A549 (cell line): ENCODE measurements at regions not wholly inside any gene's neighbourhood (a gene's known extent, or its start where the extent isn't known, plus 50 kb on each side); places are given as distances from the start of the nearest gene placed in this dataset.

Experiments
- ATAC-seq, 2 experiments: fragments of 200-7000 bp in 1 of 2; fragments of >200 bp in 1 of 2; cut with Nextera tagmentation in 1 of 2; cut with Tn5 transposase in 1 of 2; 3 replicates each; pipeline versions ENCODE4 v1.8.0 to v1.9.1; 2018 to 2020; ENCODE audit warnings: mild to moderate bottlenecking in 1 of 2, moderate library complexity in 1 of 2
- CTCF ChIA-PET: fragments of 300-600 bp; sonication (Branson Sonifier 250); formaldehyde crosslinking; extraction: SDS; loops from one replicate; lab custom pipeline; 2021; ENCODE audit warnings: antibody characterized with exemption, inconsistent platforms; lab: Yijun Ruan, JAX
- POLR2A ChIA-PET: fragments of 350-600 bp; formaldehyde crosslinking; extraction: SDS; loops from one replicate; lab custom pipeline; 2021; ENCODE audit warnings: antibody characterized with exemption, inconsistent platforms; lab: Yijun Ruan, JAX
- DNase-seq, 2 experiments: peaks; one replicate each; pipeline versions ENCODE4 v3.0.0 to v3.0.0-alpha.2; 2011 to 2016; ENCODE audit warnings: low read depth in 1 of 2, low spot score in 1 of 2
- FAIRE-seq: peaks from 2 replicates; lab custom pipeline; 2011; peaks lifted over from hg19 to GRCh38; lab: Jason Lieb, UNC
- H3K27ac ChIP-seq, 2 experiments: fragments of >200 bp; sonication (Bioruptor Twin); formaldehyde crosslinking; 3 replicates each; pipeline ENCODE4 v1.5.1; 2016 to 2017
- H3K4me1 ChIP-seq: fragments of >200 bp; sonication (Bioruptor Twin); formaldehyde crosslinking; 3 replicates; pipeline ENCODE4 v1.6.1; 2016
- H3K4me2 ChIP-seq: fragments of >200 bp; sonication (Bioruptor Twin); formaldehyde crosslinking; 3 replicates; pipeline ENCODE4 v1.6.1; 2016
- H3K4me3 ChIP-seq: fragments of >200 bp; sonication (Bioruptor Twin); formaldehyde crosslinking; 3 replicates; pipeline ENCODE4 v1.5.1; 2016
- H3K9me3 ChIP-seq: fragments of >200 bp; sonication (Bioruptor Twin); formaldehyde crosslinking; 3 replicates; pipeline ENCODE4 v1.6.1; 2016
- CBX2 ChIP-seq: fragments of 200-600 bp; sonication (generic); IDR thresholded peaks from 2 replicates; pipeline ENCODE4 v1.6.1; 2016; ENCODE audit warnings: low read depth, mild to moderate bottlenecking, borderline replicate concordance
- CHD2 ChIP-seq: fragments of 150-350 bp; IDR thresholded peaks from 2 replicates; pipeline ENCODE4 v1.6.1; 2014; ENCODE audit warnings: low read length; ENCODE audit not compliant: partially characterized antibody
- EHMT2 ChIP-seq: fragments of 200-600 bp; sonication (generic); IDR thresholded peaks from 2 replicates; pipeline ENCODE4 v1.6.1; 2016; ENCODE audit warnings: antibody characterized with exemption, low read depth, mild to moderate bottlenecking, moderate library complexity
- EP300 ChIP-seq, 2 experiments: fragments of >200 bp; sonication (Bioruptor Twin); formaldehyde crosslinking; IDR thresholded peaks; 2 replicates in 1 of 2; 3 replicates in 1 of 2; pipeline ENCODE4 v1.6.1; 2016 to 2017
- FOSB ChIP-seq: fragments of 250-450 bp; sonication (Bioruptor Pico); IDR thresholded peaks from 2 replicates; pipeline ENCODE4 v1.5.0; 2020; ENCODE audit warnings: mild to moderate bottlenecking, moderate library complexity
- FOXS1 ChIP-seq: fragments of 250-450 bp; sonication (Bioruptor Pico); IDR thresholded peaks from 2 replicates; pipeline ENCODE4 v1.5.0; 2020; ENCODE audit warnings: mild to moderate bottlenecking, moderate library complexity
- HEYL ChIP-seq: fragments of 250-450 bp; sonication (Bioruptor Pico); IDR thresholded peaks from 2 replicates; pipeline ENCODE4 v1.8.0; 2021; ENCODE audit warnings: mild to moderate bottlenecking, moderate library complexity
- HOXA7 ChIP-seq: fragments of 250-450 bp; sonication (Bioruptor Pico); IDR thresholded peaks from 2 replicates; pipeline ENCODE4 v1.5.0; 2020; ENCODE audit warnings: mild to moderate bottlenecking, moderate library complexity
- HOXB13 ChIP-seq: fragments of 250-450 bp; sonication (Bioruptor Pico); IDR thresholded peaks from 2 replicates; pipeline ENCODE4 v1.5.0; 2020; ENCODE audit warnings: low read depth, mild to moderate bottlenecking, moderate library complexity
- JUNB ChIP-seq: fragments of >200 bp; sonication (Bioruptor Twin); formaldehyde crosslinking; IDR thresholded peaks from 2 replicates; pipeline ENCODE4 v1.6.1; 2016
- KDM5A ChIP-seq: fragments of 200-600 bp; sonication (generic); IDR thresholded peaks from 2 replicates; pipeline ENCODE4 v1.6.1; 2016; ENCODE audit warnings: antibody characterized with exemption, mild to moderate bottlenecking
- MAZ ChIP-seq: fragments of 150-350 bp; IDR thresholded peaks from 2 replicates; pipeline ENCODE4 v1.6.1; 2014; ENCODE audit warnings: antibody characterized with exemption, low read depth, low read length, borderline replicate concordance
- MYC ChIP-seq: IDR thresholded peaks from 2 replicates; pipeline ENCODE4 v1.6.1; 2012; ENCODE audit warnings: mild to moderate bottlenecking, inconsistent platforms, low read length, improper control_type of control experiment, borderline replicate concordance
- NFE2L2 ChIP-seq: fragments of 150-350 bp; conservative IDR thresholded peaks from 2 replicates; pipeline ENCODE4 v1.6.1; 2014; ENCODE audit warnings: low read length
- POLR2A ChIP-seq: IDR thresholded peaks from 2 replicates; pipeline ENCODE4 v1.6.1; 2012; ENCODE audit warnings: mild to moderate bottlenecking, low read length
- RAD21 ChIP-seq, 2 experiments: fragments of >200 bp in 1 of 2; sonication (Bioruptor Twin) in 1 of 2; formaldehyde crosslinking in 1 of 2; IDR thresholded peaks in 1 of 2; conservative IDR thresholded peaks in 1 of 2; 2 replicates in 1 of 2; 3 replicates in 1 of 2; pipeline ENCODE4 v1.6.1; 2012 to 2018; ENCODE audit warnings: inconsistent platforms in 1 of 2
- RARB ChIP-seq: fragments of 250-450 bp; sonication (Bioruptor Pico); IDR thresholded peaks from 2 replicates; pipeline ENCODE4 v1.8.0; 2021; ENCODE audit warnings: mild to moderate bottlenecking, moderate library complexity
- SMC3 ChIP-seq: fragments of >200 bp; sonication (Bioruptor Twin); formaldehyde crosslinking; IDR thresholded peaks from 3 replicates; pipeline ENCODE4 v1.6.1; 2018; ENCODE audit warnings: inconsistent platforms
- SREBF2 ChIP-seq: fragments of 450-650 bp; IDR thresholded peaks from 2 replicates; pipeline ENCODE4 v1.6.1; 2014; ENCODE audit warnings: mild to moderate bottlenecking, moderate library complexity
- TP53 ChIP-seq: fragments of 250-450 bp; sonication (Bioruptor Pico); IDR thresholded peaks from 2 replicates; pipeline ENCODE4 v1.5.0; 2021; ENCODE audit warnings: mild to moderate bottlenecking, moderate library complexity
- ZC3H11A ChIP-seq: fragments of 450-650 bp; IDR thresholded peaks from 2 replicates; pipeline ENCODE4 v1.6.1; 2014; ENCODE audit warnings: antibody characterized with exemption, mild to moderate bottlenecking
- ZSCAN20 ChIP-seq: fragments of 250-450 bp; sonication (Bioruptor Pico); IDR thresholded peaks from 2 replicates; pipeline ENCODE4 v1.8.0; 2022; ENCODE audit warnings: mild to moderate bottlenecking, moderate library complexity
- WGBS: methylation state at CpG from one replicate; pipeline ENCODE4 v1.1.6; 2017; ENCODE audit errors: missing lambda C conversion rate; 5-methylcytosine and 5-hydroxymethylcytosine counted together
- TF ChIP-seq, protein P1 (sequence below): IDR thresholded peaks from 2 replicates; pipeline ENCODE4 v1.6.1; 2012; ENCODE audit warnings: low read depth, borderline replicate concordance
- TF ChIP-seq, protein P2 (sequence below): fragments of 250-450 bp; sonication (Bioruptor Pico); IDR thresholded peaks from 2 replicates; pipeline ENCODE4 v1.5.0; 2021; ENCODE audit warnings: mild to moderate bottlenecking, moderate library complexity, borderline replicate concordance
- TF ChIP-seq, protein P3 (sequence below): fragments of 150-350 bp; IDR thresholded peaks from 2 replicates; pipeline ENCODE4 v1.6.1; 2014; ENCODE audit warnings: low read depth, mild to moderate bottlenecking, low read length

DNA sequence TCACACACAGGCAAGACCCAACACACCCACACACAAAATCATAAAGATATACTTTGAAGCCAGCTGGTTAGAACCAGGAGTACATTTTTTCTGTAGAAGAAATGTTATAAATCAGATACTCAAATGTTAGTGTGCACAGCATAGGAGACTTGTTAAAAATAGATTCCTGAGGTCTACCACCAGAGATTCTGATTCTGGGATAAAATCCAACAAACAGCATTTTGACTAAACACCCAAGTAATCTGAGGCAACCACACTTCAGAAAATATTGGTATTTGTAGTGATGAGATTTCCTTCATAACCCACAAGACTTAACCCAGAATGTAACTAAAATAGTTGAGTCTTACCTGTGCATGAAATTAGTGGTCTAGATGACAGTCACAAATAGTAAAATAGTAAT is 301.8 kb downstream of the HNRNPD start:
- H3K27ac ChIP-seq: no peak overlapping the region
- DNase-seq (no peak), ATAC-seq (no peak), FAIRE-seq (no peak)
- H3K9me3 ChIP-seq: no peaks in the 10 kb centered on the region
- H3K4me2 ChIP-seq: no peak overlapping the region
- ChIA-PET POLR2A (no interaction called here), CTCF (no interaction called here)
- TF ChIP-seq EP300 (IDR thresholded peaks at IDR 0.05) (no peak), RAD21 (conservative IDR thresholded peaks at IDR 0.05 in 1 of 2, IDR thresholded peaks at IDR 0.05 in 1 of 2) (no peak), RARB (CRISPR knock-in tag) (no peak), SMC3 (no peak), HEYL (CRISPR knock-in tag) (no peak), KDM5A (no peak), ZSCAN20 (CRISPR knock-in tag) (no peak), FOXS1 (CRISPR knock-in tag) (no peak), TP53 (CRISPR knock-in tag) (no peak), NFE2L2 (no peak), MYC (no peak), HOXB13 (CRISPR knock-in tag) (no peak), CBX2 (no peak), POLR2A (no peak), HOXA7 (CRISPR knock-in tag) (no peak), MAZ (no peak)
- TF ChIP-seq, protein P1, sequence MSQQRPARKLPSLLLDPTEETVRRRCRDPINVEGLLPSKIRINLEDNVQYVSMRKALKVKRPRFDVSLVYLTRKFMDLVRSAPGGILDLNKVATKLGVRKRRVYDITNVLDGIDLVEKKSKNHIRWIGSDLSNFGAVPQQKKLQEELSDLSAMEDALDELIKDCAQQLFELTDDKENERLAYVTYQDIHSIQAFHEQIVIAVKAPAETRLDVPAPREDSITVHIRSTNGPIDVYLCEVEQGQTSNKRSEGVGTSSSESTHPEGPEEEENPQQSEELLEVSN: no peak
- TF ChIP-seq, protein P2, sequence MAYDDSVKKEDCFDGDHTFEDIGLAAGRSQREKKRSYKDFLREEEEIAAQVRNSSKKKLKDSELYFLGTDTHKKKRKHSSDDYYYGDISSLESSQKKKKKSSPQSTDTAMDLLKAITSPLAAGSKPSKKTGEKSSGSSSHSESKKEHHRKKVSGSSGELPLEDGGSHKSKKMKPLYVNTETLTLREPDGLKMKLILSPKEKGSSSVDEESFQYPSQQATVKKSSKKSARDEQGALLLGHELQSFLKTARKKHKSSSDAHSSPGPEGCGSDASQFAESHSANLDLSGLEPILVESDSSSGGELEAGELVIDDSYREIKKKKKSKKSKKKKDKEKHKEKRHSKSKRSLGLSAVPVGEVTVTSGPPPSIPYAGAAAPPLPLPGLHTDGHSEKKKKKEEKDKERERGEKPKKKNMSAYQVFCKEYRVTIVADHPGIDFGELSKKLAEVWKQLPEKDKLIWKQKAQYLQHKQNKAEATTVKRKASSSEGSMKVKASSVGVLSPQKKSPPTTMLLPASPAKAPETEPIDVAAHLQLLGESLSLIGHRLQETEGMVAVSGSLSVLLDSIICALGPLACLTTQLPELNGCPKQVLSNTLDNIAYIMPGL (CRISPR knock-in tag): no peak
- TF ChIP-seq, all 56 proteins: peak for 0
- Histone ChIP-seq H3K4me1 (no peaks in the 10 kb centered on the region), H3K4me3 (no peak overlapping the region)

DNA sequence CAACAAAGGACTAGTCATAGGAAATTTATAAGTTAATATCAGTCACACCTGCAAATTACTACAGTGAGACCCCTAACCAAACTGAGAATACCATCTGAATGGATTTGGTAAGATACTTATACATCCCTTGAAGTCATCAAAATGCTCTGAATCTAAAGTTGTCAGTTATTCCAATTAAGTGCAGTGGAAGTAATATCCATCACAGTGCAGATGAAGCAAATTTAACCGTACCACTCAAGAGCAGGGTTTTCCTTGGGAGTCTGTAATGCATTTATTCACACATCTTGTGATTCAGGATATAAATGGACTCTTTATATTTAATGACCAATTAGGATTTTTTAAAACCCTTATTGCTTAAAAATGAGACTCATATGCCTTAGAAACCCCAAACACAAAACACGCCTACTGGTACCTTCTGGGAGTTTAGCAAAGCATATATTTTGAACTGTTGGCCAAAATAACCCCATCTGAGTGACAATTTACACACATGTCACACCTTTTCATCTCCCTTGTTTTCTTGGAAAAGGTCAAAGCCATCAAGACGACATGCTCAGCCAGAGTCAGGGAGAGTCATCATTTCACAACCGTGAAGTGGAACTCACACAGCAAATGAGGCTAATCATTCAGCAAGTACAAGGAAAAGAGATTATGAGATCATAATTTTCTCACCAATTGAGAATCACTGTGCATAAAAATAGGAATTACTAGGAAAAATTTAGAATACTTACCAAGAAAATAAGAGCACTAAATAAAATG is 303.7 kb downstream of the HNRNPD start:
- Histone ChIP-seq H3K27ac (no peak overlapping the region), H3K4me3 (no peak overlapping the region), H3K4me2 (no peak overlapping the region), H3K4me1 (no peaks in the 10 kb centered on the region), H3K9me3 (no peaks in the 10 kb centered on the region)
- CTCF ChIA-PET: no interaction called here
- WGBS: 12% methylated on average over 4 of the region's 4 CpGs
- POLR2A ChIA-PET: no interaction called here
- TF ChIP-seq EP300 (IDR thresholded peaks at IDR 0.05) (no peak), JUNB (no peak)
- FAIRE-seq (no peak), ATAC-seq (no peak), DNase-seq (no peak)

DNA sequence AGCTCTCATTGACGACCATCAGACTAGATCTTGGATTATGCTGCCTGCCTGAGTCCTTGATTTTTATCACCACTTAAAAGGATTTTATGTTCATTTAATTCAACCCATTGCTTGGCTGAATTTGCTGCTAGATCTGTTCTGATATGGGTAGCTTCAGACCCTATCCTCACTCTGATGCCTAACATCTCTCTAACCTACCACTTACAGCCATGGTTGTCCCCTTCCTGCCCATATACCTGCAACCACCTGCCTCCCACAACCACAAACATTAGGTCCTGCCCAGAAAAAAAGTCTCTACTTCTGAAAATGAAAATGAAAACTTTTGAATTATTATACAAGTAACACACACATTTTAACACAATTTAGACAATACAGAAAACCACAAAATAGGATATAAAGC is 310.8 kb downstream of the HNRNPD start:
- H3K4me2 ChIP-seq: no peak overlapping the region
- POLR2A ChIA-PET: no interaction called here
- no peak for TF ChIP-seq SREBF2
- TF ChIP-seq, protein P3, sequence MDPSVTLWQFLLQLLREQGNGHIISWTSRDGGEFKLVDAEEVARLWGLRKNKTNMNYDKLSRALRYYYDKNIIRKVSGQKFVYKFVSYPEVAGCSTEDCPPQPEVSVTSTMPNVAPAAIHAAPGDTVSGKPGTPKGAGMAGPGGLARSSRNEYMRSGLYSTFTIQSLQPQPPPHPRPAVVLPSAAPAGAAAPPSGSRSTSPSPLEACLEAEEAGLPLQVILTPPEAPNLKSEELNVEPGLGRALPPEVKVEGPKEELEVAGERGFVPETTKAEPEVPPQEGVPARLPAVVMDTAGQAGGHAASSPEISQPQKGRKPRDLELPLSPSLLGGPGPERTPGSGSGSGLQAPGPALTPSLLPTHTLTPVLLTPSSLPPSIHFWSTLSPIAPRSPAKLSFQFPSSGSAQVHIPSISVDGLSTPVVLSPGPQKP: no peak
- TF ChIP-seq FOSB (CRISPR knock-in tag): no peak
- no peak for TF ChIP-seq CBX2
- TF ChIP-seq CHD2: no peak
- TF ChIP-seq KDM5A: no peak
- TF ChIP-seq ZC3H11A: no peak
- no peak for TF ChIP-seq FOXS1 (CRISPR knock-in tag)
- TF ChIP-seq MYC: no peak
- no peak for TF ChIP-seq EHMT2
- no peak for TF ChIP-seq POLR2A
- TF ChIP-seq, all 56 proteins: peak for 0
- no peaks in the 10 kb centered on the region for H3K9me3 ChIP-seq
- no peak for ATAC-seq
- no peaks in the 10 kb centered on the region for H3K4me1 ChIP-seq
- WGBS: 0% methylated on average over 1 of the region's 1 CpG
- H3K27ac ChIP-seq: no peak overlapping the region
- no peak for DNase-seq
- H3K4me3 ChIP-seq: no peak overlapping the region
- FAIRE-seq: no peak
- CTCF ChIA-PET: no interaction called here
